Parathyroid adenoma (tissue), 2 donors: ENCODE measurements at regions not wholly inside any gene's neighbourhood (a gene's known extent, or its start where the extent isn't known, plus 50 kb on each side); places are given as distances from the start of the nearest gene placed in this dataset.

Source experiments
- H2AFZ ChIP-seq: fragments of 300-600 bp; sonication (generic); one replicate; pipeline ENCODE4 v1.7.0; 2017; ENCODE audit warnings: antibody characterized with exemption, mild to moderate bottlenecking
- H3K27ac ChIP-seq: fragments of 300-600 bp; sonication (generic); one replicate; pipeline ENCODE4 v1.7.0; 2017
- H3K27me3 ChIP-seq: fragments of 300-600 bp; sonication (generic); one replicate; pipeline ENCODE4 v1.7.0; 2017; ENCODE audit warnings: low read length; ENCODE audit not compliant: control insufficient read depth, insufficient read depth
- H3K36me3 ChIP-seq: fragments of 300-600 bp; sonication (generic); one replicate; pipeline ENCODE4 v1.7.0; 2017; ENCODE audit warnings: low read length; ENCODE audit not compliant: control insufficient read depth, insufficient read depth
- H3K4me1 ChIP-seq: fragments of 300-600 bp; sonication (generic); one replicate; pipeline ENCODE4 v1.7.0; 2017; ENCODE audit warnings: control low read depth
- H3K4me2 ChIP-seq: fragments of 300-600 bp; sonication (generic); one replicate; pipeline ENCODE4 v1.7.0; 2017; ENCODE audit warnings: low read length
- H3K4me3 ChIP-seq: fragments of 300-600 bp; sonication (generic); one replicate; pipeline ENCODE4 v1.7.0; 2017; ENCODE audit warnings: low read depth, low read length
- H3K79me2 ChIP-seq: fragments of 300-600 bp; sonication (generic); one replicate; pipeline ENCODE4 v1.7.0; 2017; ENCODE audit warnings: control low read depth
- H3K9ac ChIP-seq: fragments of 300-600 bp; sonication (generic); one replicate; pipeline ENCODE4 v1.7.0; 2017; ENCODE audit warnings: mild to moderate bottlenecking
- H3K9me3 ChIP-seq: fragments of 300-600 bp; sonication (generic); one replicate; pipeline ENCODE4 v1.7.0; 2017; ENCODE audit warnings: low read length; ENCODE audit not compliant: control insufficient read depth
- CTCF ChIP-seq: fragments of 300-600 bp; sonication (generic); IDR thresholded peaks from one replicate; pipeline ENCODE4 v1.7.0; 2017; ENCODE audit warnings: antibody characterized with exemption, mild to moderate bottlenecking
- donor health status: primary hyperparathyroidism.

GRCh38 chr16:64693946-64694345, 427.9 kb downstream of the CDH11 start:
- no peak overlapping the region for H3K4me3 ChIP-seq
- no peak overlapping the region for H2AFZ ChIP-seq
- H3K9ac ChIP-seq, result no peak overlapping the region
- H3K36me3 ChIP-seq, result no peaks in the 10 kb centered on the region
- no peaks in the 10 kb centered on the region for H3K9me3 ChIP-seq
- TF ChIP-seq CTCF, result no peak
- no peaks in the 10 kb centered on the region for H3K4me1 ChIP-seq
- H3K27ac ChIP-seq, result no peak overlapping the region
- H3K4me2 ChIP-seq, result no peak overlapping the region
- H3K79me2 ChIP-seq, result no peaks in the 10 kb centered on the region
- no peaks in the 10 kb centered on the region for H3K27me3 ChIP-seq

GRCh38 chr16:64687786-64688185, 434.1 kb downstream of the CDH11 start:
- Histone ChIP-seq H3K9me3 (no peaks in the 10 kb centered on the region), H3K4me1 (no peaks in the 10 kb centered on the region), H3K27ac (no peak overlapping the region), H3K4me2 (no peak overlapping the region), H3K27me3 (no peaks in the 10 kb centered on the region), H3K79me2 (no peaks in the 10 kb centered on the region), H3K36me3 (no peaks in the 10 kb centered on the region), H3K9ac (no peak overlapping the region), H2AFZ (no peak overlapping the region), H3K4me3 (no peak overlapping the region)
- TF ChIP-seq CTCF, result no peak

- no peaks in the 10 kb centered on the region for H3K4me1 ChIP-seq
- TF ChIP-seq CTCF, result no peak
- H3K79me2 ChIP-seq, result no peaks in the 10 kb centered on the region
- H3K4me3 ChIP-seq, result no peak overlapping the region
- no peak overlapping the region for H3K27ac ChIP-seq
- H3K9me3 ChIP-seq, result no peaks in the 10 kb centered on the region
- H3K27me3 ChIP-seq, result no peaks in the 10 kb centered on the region
- no peak overlapping the region for H3K9ac ChIP-seq
- no peak overlapping the region for H3K4me2 ChIP-seq
- H3K36me3 ChIP-seq, result no peaks in the 10 kb centered on the region
- H2AFZ ChIP-seq, result no peak overlapping the region
Measured at GRCh38 chr16:64687123-64687522, 434.7 kb downstream of the CDH11 start.

GRCh38 chr16:64679976-64680690, 441.7 kb downstream of the CDH11 start:
- H3K9me3 ChIP-seq, result no peaks in the 10 kb centered on the region
- no peak overlapping the region for H3K4me3 ChIP-seq
- no peak for TF ChIP-seq CTCF
- H3K27me3 ChIP-seq, result no peaks in the 10 kb centered on the region
- no peak overlapping the region for H2AFZ ChIP-seq
- no peaks in the 10 kb centered on the region for H3K36me3 ChIP-seq
- H3K27ac ChIP-seq, result no peak overlapping the region
- no peak overlapping the region for H3K9ac ChIP-seq
- no peaks in the 10 kb centered on the region for H3K4me1 ChIP-seq
- no peaks in the 10 kb centered on the region for H3K79me2 ChIP-seq
- no peak overlapping the region for H3K4me2 ChIP-seq

GRCh38 chr16:64669573-64669972, 452.3 kb downstream of the CDH11 start:
- Histone ChIP-seq H3K27ac (no peak overlapping the region), H3K27me3 (no peaks in the 10 kb centered on the region), H3K4me3 (no peak overlapping the region), H3K4me1 (no peaks in the 10 kb centered on the region), H3K36me3 (no peaks in the 10 kb centered on the region), H3K4me2 (no peak overlapping the region), H3K9ac (no peak overlapping the region), H3K79me2 (no peaks in the 10 kb centered on the region), H3K9me3 (no peaks in the 10 kb centered on the region), H2AFZ (no peak overlapping the region)
- no peak for TF ChIP-seq CTCF
